ENCODE measurements at regions not wholly inside any gene's neighbourhood (a gene's known extent, or its start where the extent isn't known, plus 50 kb on each side); places are given as distances from the start of the nearest gene placed in this dataset.

DNA sequence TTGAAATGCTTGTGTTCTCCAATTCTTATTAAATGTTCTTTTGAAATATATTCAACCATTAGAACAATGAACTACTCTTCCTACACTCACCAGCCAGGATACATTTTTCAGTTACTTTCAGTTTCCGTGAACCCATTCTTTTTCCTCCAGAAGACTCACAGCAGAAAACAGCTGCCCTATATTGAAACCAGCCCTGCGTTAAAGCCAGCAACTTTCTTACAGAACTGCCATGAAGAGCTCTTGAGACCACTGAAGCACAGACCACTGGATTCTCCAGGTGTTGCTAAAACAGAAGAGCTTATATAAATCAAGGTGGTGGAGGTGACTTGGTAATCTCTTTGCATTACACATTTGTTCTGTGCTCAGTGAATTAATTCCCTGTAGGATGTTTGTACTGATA lies 365.9 kb upstream of the C9orf72 start:
- TF ChIP-seq, protein P1, sequence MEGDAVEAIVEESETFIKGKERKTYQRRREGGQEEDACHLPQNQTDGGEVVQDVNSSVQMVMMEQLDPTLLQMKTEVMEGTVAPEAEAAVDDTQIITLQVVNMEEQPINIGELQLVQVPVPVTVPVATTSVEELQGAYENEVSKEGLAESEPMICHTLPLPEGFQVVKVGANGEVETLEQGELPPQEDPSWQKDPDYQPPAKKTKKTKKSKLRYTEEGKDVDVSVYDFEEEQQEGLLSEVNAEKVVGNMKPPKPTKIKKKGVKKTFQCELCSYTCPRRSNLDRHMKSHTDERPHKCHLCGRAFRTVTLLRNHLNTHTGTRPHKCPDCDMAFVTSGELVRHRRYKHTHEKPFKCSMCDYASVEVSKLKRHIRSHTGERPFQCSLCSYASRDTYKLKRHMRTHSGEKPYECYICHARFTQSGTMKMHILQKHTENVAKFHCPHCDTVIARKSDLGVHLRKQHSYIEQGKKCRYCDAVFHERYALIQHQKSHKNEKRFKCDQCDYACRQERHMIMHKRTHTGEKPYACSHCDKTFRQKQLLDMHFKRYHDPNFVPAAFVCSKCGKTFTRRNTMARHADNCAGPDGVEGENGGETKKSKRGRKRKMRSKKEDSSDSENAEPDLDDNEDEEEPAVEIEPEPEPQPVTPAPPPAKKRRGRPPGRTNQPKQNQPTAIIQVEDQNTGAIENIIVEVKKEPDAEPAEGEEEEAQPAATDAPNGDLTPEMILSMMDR (conservative IDR thresholded peaks at IDR 0.05): no peak
- no peak for TF ChIP-seq EZH2 (IDR thresholded peaks at IDR 0.05; ENCODE audit: low read depth)

Data from PC-9 (cell line).